ENCODE measurements at regions not wholly inside any gene's neighbourhood (a gene's known extent, or its start where the extent isn't known, plus 50 kb on each side); places are given as distances from the start of the nearest gene placed in this dataset.
"Not testable (repeated sequence)": the region's sequence is repeated elsewhere in the genome, so short reads cannot be mapped to it uniquely, and the experiment has no call there.

DNA sequence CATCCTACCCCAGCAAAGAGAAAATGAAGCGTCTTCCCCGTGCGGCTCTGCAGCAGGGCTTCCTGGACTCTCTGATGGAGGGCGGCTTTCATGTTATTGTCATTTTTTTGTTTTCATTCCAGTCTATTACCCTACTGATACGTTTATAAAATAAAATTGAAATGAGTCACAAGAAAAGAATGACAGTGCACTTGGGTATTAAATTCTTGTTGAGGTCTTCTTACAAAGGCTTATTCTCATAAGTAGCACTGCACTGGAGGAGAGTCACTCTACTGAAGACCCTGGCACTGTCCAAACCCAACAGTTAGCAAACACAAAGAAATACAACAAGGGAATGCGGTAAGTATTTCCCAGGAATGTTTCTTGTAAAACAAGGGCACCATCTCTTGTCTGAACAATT is 379.3 kb downstream of the MAFB start:
- DNase-seq, result no peak

GRCh38 chr20:40307997-40308396 is 381.0 kb downstream of the MAFB start:
- no peak for DNase-seq

DNA sequence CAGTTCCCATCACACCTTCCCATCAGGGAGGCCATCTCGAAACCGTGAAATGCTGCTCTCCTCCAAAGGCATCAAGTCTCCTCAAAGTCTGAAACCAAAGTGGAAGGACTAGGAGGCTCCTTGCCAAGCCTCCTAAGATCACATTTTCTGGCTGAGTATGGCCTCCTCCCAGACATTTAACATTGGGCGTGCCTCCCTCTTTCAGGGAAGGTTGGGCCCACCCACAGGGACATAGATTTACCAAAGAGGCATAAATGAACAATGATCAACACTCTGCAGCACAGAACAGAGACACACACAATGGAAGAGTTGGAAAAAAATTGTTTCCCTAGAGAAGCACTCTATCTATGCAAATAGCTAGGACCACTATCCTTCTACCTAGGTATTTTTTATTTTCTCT is 381.8 kb downstream of the MAFB start:
- no peak for DNase-seq

- no peak for DNase-seq
These were observed 383.7 kb downstream of the MAFB start for GRCh38 chr20:40305303-40305702.

GRCh38 chr20:40304119-40304613 is 384.9 kb downstream of the MAFB start:
- DNase-seq, result no peak

DNA sequence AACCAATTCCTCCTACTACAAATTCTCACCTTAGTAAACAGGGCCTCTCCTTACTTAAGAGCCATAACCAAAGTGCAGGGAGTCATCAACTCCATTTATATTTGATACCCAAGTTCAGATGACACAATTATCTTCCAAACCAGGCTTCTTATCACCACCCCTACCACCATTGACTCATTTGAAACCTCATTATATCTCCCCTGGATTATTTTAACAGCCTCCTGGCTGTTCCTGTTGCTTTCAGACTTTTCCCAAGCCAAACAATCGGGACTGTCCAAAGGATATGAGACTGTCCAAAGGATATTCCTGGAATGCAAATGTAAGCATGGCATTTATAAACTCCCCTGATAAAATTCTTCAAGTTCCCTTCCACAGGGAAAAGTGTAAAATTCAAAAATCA is 394.3 kb downstream of the MAFB start:
- no peak for DNase-seq

- no peak for DNase-seq
These were observed 394.9 kb downstream of the MAFB start for GRCh38 chr20:40294175-40294574.

DNA sequence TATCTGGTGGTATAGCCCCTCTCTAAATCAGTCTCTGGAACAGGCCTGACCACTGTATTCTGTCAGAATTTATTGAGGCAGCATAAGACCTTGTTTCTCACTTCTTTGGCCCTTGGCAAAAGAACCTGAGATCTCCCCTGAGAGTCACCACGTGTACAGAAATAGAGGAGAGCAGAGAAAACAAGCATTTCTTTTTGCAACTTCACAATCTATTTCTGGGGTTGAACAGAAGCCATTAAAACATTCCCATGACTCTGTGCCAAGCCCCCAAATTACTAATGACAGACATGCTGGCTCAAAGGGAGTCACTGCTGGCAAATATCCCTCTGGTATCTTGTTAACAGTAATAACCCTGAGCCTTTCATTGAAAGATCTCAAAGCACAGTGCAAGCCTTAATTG is 395.3 kb downstream of the MAFB start:
- DNase-seq, result no peak

- no peak for DNase-seq
These were observed 397.4 kb downstream of the MAFB start for GRCh38 chr20:40291493-40292135.

- no peak for DNase-seq
These were observed 401.4 kb downstream of the MAFB start for GRCh38 chr20:40287683-40288082.

GRCh38 chr20:40286975-40287531 is 402.0 kb downstream of the MAFB start:
- DNase-seq, result no peak

- no peak for DNase-seq
These were observed 404.4 kb downstream of the MAFB start for GRCh38 chr20:40284611-40285010.

DNA sequence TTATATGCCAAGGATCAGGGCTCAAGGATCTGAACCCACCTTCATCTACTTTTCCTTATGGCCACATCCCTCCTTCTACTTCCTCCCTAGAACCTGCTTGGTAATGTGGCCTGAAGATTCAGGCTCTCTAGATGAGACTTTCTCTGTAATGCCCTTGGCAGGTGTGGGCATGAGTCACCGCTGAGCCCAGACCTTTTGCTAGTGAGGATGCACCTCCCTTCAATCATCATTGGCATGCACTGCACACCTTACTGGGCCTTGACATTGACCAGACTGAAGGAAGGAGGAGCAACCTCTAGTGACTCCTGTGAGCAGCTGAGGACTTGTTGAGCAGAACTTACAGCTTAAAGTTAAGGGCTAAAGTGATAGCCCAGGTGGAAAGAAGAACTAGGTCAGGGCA is 405.3 kb downstream of the MAFB start:
- DNase-seq, result no peak

- DNase-seq, result no peak
These were observed 406.1 kb downstream of the MAFB start for GRCh38 chr20:40282941-40283340.

GRCh38 chr20:40282541-40282940 is 406.5 kb downstream of the MAFB start:
- DNase-seq, result no peak

DNA sequence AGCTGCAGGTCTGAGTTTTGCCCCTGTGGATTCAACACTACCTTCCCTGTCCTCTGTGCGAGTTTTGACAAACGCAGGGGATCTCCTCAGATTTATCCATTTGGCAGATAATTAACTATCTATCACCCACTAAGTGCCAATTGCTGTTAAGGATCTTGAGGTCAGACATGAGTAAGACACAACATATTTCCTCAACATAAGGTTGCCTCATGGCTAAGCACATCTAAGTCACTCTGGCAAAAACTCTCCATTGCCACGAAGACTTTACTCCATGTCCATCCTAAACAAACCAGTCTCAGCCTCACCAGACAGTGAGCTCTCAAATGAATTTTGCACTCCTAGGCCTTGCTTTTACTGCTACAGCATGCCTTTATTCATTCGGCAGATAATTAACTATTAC is 408.4 kb downstream of the MAFB start:
- DNase-seq, result no peak

DNA sequence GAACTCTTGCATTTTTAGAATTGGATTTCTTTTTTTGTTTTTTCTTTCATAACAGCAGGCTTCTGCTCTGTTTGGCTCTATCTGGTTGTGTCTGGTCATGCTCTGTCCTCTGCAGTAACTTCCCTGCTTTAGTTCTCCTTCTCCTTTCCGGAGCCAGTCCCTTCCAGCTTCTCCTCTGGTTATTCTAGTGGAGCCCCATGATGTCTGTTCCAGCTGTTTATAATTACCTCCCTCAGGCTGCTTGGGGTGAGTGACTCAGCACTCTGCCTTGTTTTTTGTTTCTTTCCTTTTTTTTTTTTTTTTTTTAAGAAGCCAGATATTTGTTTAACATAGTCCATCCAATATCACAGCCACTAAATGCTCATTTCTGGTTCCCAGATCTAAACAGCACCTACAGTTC is 409.6 kb downstream of the MAFB start:
- DNase-seq, result no peak

- DNase-seq, result no peak
These were observed 410.4 kb downstream of the MAFB start for GRCh38 chr20:40278673-40279072.

- DNase-seq, result no peak
These were observed 412.7 kb downstream of the MAFB start for GRCh38 chr20:40276301-40276700.

DNA sequence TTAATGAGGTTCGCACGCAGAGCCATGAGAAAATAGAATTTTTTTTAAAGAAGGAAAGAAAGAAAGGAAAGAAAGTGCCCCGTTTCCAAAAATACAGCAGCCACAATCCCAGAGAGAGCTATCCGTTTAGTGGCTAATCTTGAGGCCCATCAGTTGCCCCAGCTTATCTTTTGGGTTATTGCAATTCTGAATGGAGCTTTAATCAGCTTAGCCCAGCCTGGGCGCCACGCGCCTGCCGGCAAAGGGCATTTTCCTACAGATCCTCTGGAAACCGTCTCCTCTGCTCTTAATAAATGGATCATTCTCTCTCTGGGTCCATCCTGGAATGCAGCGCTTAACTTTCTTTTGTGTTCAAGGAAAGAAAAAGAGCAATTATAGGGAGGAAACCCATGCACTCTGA is 413.3 kb downstream of the MAFB start:
- no peak for DNase-seq

- no peak for DNase-seq
These were observed 414.0 kb downstream of the MAFB start for GRCh38 chr20:40274912-40275533.

DNA sequence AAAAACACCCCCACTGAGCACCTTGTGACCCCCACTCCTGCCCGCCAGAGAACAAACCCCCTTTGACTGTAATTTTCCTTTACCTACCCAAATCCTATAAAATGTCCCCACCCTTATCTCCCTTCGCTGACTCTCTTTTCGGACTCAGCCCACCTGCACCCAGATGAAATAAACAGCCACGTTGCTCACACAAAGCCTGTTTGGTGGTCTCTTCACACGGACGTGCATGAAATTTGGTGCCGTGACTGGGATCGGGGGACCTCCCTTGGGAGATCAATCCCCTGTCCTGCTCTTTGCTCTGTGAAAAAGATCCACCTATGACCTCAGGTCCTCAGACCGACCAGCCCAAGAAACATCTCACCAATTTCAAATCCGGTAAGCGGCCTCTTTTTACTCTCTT is 419.8 kb downstream of the MAFB start:
- DNase-seq, result not testable (repeated sequence)

DNA sequence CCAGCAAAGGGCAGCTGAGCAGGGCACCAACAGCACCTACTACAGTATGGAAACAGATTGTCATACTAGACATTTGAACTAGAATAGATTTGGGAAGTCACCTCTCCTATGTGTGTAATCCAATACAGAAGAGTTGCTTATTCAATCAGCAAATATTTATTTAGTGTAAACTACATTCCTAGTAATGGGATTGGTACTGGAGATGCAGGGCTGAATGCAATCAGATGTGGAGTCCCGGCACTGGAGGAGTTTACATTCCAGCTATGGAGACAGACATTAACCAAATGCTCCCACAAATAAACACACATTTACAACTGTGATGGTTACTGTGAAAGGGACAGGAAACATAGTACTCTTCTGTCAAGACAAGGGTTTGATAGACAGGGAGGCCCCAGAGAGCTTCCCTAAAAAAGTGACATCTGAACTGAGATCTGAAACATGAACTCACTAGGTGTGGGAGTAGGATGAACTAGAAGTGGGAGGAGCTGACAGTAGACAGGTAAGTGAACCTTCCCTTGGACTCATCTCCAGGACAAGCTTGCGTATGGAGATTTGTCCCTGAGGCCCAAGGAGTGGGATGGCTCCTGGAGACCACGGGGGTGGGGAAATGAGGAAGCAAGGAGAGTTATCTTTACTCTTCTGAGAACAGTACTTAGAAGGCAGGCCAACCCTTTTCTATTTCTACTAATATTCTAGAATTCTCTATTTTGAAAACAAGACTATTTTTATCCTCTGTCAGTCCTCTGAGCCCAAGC is 420.5 kb downstream of the MAFB start:
- no peak for DNase-seq
